NCI-H146 treated with DMSO at 0.1 percent for 48 hours (cell line): ENCODE measurements at regions not wholly inside any gene's neighbourhood (a gene's known extent, or its start where the extent isn't known, plus 50 kb on each side); places are given as distances from the start of the nearest gene placed in this dataset.
"Not testable (repeated sequence)": the region's sequence is repeated elsewhere in the genome, so short reads cannot be mapped to it uniquely, and the experiment has no call there.

Source experiments
- DNase-seq: peaks from one replicate; lab custom pipeline; 2025; ENCODE audit not compliant: unreplicated experiment; lab: John Stamatoyannopoulos, UW

DNA sequence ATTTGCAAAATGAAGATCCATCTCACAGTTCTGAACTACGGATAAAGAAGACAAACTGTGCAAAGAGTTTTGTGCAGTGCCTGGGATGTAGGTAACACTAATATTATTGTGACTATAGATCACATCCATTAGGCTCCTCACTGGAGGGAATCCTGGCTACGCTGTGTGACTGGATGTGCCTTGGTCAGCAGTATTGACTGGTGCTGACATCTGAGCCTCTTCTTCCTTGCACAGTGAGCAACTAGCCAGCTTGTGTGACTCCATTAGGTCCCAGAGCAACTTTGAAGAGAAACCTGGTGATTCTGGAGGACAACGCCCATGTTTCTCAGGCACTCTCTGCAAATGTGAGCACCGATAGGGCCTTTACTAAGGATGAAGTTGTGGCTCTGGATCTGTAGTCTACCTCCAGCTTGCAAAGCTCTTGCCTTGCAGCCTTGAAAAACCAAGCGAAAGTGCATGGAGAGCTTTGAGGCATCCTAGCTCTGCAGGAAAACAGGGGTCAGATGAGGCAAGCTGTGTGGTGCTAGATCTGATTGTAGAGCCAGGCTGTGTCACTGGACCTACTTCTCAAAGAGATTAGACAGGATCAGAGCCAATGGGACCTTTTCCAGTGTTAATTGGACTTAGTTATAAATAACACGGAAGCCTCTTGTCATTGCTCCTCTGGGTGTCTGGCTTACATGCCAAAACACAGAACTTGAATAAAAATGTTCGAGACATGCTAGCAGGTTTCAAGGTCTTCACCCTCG, 303.6 kb upstream of the LYZL1 start:
- no peak for DNase-seq

GRCh38 chr10:28986117-28986792, 302.6 kb upstream of the LYZL1 start:
- no peak for DNase-seq

- DNase-seq, result no peak
Observed at GRCh38 chr10:28986856-28987255, 302.0 kb upstream of the LYZL1 start.

DNA sequence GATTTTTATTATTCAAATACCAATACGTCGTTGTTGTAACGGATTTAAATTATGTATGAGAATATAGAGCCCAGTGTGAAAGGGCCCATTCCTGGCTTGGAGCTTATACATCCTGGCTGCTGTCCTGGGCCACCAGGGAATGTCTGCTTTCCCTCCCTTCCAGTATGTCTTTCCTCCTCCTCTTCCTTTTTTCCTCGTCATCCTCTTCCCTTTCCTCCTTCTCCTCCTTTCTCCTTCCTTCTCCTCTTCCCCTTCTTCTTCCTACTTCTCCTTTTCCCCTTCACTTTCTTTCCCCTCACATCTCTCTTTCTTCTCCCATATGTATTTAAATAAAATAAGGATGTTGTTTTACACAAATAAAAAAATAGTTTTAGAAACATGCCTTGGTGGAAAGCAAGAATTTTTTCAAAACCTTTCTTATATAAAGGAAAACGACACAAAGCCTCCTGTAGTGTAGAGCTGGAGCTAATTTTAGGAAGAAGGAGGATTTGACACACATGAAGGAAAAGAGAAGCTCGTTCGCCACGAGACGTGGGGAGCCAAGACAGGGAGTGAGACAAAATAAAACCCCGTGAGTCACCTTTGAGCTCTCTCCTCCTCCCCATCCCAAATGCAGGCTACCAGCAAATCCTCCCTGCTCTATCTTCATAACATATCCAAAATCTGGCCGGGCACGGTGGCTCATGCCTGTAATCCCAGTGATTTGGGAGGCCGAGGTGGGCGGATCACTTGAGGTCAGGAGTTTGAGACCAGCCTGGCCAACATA, 301.1 kb upstream of the LYZL1 start:
- DNase-seq, result no peak

- no peak for DNase-seq
Observed at GRCh38 chr10:28988980-28989379, 299.9 kb upstream of the LYZL1 start.

- DNase-seq, result peak; percentile 34
Observed at GRCh38 chr10:28991333-28992270, 297.3 kb upstream of the LYZL1 start.

GRCh38 chr10:28993056-28993455, 295.8 kb upstream of the LYZL1 start:
- no peak for DNase-seq

DNA sequence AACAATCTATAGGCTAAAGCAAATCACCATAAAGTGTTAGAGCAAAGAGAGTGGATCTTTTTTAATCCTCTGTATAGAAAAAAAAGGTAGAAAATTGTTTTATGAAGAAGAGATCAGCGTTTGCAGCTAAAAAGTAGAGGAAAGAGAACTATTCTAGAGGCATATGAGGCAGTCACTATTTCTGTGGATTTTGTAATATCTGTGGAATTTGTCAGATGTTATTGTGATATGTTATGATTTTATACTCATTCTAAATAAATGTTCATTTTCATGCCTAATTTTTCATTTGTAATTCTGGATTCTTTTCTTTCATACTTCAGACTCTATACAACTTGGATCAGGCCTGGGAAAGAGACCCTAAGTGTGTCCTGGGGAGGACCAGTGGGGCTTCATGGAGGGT, 295.0 kb upstream of the LYZL1 start:
- no peak for DNase-seq

GRCh38 chr10:28994802-28995201, 294.1 kb upstream of the LYZL1 start:
- DNase-seq, result not testable (repeated sequence)

GRCh38 chr10:28995497-28995896, 293.4 kb upstream of the LYZL1 start:
- no peak for DNase-seq

DNA sequence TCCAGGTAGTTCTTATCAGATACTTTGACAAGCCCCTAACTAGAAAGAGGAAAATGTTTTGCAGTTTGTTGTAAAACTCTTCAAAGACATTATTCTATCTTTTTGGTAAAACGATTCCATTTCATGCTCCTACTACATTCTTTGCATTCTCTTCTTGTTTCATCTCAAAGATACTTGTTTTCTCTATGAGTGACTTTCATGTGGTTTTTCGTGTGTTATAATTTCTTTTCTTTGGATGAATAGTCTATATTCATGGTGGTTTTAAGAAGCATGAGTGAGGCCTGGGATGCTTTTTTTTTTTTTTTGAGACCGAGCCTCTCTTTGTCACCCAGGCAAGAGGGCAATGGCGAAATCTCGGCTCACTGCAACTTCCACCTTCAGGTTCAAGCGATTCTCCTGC, 292.5 kb upstream of the LYZL1 start:
- no peak for DNase-seq

GRCh38 chr10:28996947-28997551, 291.8 kb upstream of the LYZL1 start:
- DNase-seq, result no peak

GRCh38 chr10:28997734-28998133, 291.1 kb upstream of the LYZL1 start:
- no peak for DNase-seq

- DNase-seq, result no peak
Observed at GRCh38 chr10:29001801-29002200, 287.1 kb upstream of the LYZL1 start.

GRCh38 chr10:29003014-29003413, 285.9 kb upstream of the LYZL1 start:
- DNase-seq, result not testable (repeated sequence)

DNA sequence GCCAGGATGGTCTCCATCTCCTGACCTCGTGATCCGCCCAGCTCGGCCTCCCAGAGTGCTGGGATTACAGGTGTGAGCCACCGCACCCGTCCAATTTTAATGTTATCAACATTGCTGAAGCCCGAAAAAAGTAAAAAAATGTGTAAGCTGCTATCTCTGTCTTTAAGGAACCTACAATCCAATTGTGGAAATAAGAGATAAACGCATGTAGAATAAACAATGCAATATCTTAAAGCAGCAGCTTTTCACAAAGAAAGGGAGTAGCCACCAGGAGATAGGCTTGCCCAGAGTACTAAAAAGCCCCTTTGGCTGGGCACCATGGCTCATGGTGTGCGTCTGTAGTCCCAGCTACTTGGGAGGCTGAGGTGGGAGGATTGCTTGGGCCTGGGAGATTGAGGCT, 282.9 kb upstream of the LYZL1 start:
- no peak for DNase-seq

GRCh38 chr10:29007370-29007747, 281.5 kb upstream of the LYZL1 start:
- no peak for DNase-seq

- DNase-seq, result no peak
Observed at GRCh38 chr10:29007748-29008610, 280.9 kb upstream of the LYZL1 start.

GRCh38 chr10:29009464-29009863, 279.4 kb upstream of the LYZL1 start:
- DNase-seq, result no peak

DNA sequence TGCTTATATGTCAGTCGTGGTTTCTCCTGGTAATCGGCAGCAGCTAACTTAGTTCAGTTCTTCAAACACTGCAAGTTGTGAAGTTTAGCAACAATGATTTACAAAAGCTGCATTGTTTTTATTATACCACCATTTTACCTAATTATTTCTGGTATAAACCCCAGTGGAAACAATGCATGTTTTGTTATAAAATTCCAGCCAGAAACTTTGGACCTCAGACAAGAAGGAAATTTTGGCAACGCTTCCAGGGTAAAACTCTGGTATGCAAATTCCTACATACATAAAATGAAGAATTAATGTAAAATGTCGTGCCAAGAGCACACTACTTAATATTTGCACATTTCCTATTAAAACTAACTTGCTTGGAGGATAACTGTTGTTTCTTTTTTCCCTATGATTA, 277.4 kb upstream of the LYZL1 start:
- DNase-seq, result no peak
